H1 (cell line): ENCODE measurements at regions not wholly inside any gene's neighbourhood (a gene's known extent, or its start where the extent isn't known, plus 50 kb on each side); places are given as distances from the start of the nearest gene placed in this dataset.

Source experiments
- CHD7 ChIP-seq: fragments of 300-600 bp; sonication (generic); IDR thresholded peaks from 2 replicates; pipeline ENCODE4 v1.7.1; 2012; ENCODE audit warnings: low read length, moderate library complexity, mild to moderate bottlenecking, inconsistent platforms; ENCODE audit not compliant: insufficient replicate concordance
- ZNF274 ChIP-seq: IDR thresholded peaks from 2 replicates; pipeline ENCODE4 v1.7.0; 2012; ENCODE audit warnings: low read length, borderline replicate concordance; ENCODE audit errors: extremely low read depth

GRCh38 chr2:5322396-5322795 is 369.8 kb upstream of the SOX11 start (continued):
- TF ChIP-seq CHD7 (no peak), ZNF274 (no peak)
